ENCODE measurements at regions not wholly inside any gene's neighbourhood (a gene's known extent, or its start where the extent isn't known, plus 50 kb on each side); places are given as distances from the start of the nearest gene placed in this dataset.

DNA sequence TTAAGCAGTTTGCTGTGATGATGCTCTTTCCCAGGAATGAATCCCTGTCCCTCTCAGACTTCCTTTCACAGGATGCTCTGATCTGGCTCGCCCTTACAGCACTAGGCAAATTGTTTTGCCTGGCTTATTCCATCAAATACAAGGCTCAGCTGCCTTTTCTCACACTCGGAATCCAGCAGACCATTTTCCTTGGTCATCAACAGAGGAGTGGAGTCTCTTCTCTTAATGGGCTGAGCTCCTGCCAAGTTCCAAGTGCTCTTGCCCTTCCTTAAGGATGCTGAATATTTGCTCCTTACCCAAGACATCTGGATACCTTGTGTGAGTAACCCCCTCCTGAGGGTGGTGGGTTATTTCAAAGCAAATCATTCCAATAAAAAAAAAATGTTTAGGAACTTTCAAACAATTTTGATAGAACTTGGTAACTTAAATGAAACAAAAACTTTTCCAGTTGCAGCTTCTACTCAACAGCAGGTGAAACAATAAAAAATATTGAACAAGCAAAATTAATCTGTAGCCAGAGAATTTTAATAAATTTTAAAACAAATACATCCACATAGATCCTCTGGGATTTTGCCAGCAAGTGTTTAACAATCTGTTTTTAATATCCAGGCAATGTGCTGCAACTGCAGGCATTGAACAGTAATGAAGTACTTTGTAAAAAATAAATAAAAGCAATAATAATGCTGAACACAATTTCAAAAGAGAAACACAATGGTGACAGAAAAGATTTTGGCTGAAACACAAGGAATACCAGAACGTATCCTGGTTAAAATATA is 264.0 kb upstream of the FAR2 start:
- peaks cover 4% of the 10 kb centered on the region for H3K27me3 Mint-ChIP-seq
- intact Hi-C loops (cut with micrococcal nuclease), result no loop called here

GRCh38 chr12:28885928-28886327 is 263.1 kb upstream of the FAR2 start:
- DNase-seq, result no peak
- intact Hi-C loops (cut with micrococcal nuclease), result no loop called here
- no peaks in the 10 kb centered on the region for H3K36me3 Mint-ChIP-seq (ENCODE audit: low read depth)
- no peaks in the 10 kb centered on the region for H3K4me1 Mint-ChIP-seq (ENCODE audit: low read depth)
- no peaks in the 10 kb centered on the region for H3K9me3 Mint-ChIP-seq
- TF ChIP-seq, protein P1, sequence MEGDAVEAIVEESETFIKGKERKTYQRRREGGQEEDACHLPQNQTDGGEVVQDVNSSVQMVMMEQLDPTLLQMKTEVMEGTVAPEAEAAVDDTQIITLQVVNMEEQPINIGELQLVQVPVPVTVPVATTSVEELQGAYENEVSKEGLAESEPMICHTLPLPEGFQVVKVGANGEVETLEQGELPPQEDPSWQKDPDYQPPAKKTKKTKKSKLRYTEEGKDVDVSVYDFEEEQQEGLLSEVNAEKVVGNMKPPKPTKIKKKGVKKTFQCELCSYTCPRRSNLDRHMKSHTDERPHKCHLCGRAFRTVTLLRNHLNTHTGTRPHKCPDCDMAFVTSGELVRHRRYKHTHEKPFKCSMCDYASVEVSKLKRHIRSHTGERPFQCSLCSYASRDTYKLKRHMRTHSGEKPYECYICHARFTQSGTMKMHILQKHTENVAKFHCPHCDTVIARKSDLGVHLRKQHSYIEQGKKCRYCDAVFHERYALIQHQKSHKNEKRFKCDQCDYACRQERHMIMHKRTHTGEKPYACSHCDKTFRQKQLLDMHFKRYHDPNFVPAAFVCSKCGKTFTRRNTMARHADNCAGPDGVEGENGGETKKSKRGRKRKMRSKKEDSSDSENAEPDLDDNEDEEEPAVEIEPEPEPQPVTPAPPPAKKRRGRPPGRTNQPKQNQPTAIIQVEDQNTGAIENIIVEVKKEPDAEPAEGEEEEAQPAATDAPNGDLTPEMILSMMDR (IDR thresholded peaks at IDR 0.05), result no peak
- peaks cover 4% of the 10 kb centered on the region for H3K27me3 Mint-ChIP-seq
- no peak overlapping the region for H3K27ac Mint-ChIP-seq
- POLR2A ChIA-PET, result no interaction called here
- CTCF ChIA-PET, result no interaction called here
- ATAC-seq, result no peak
- H3K4me3 Mint-ChIP-seq, result no peak overlapping the region

More for the DNA sequence above, 264.0 kb upstream of the FAR2 start:
- Mint-ChIP-seq H3K9me3 (no peaks in the 10 kb centered on the region), H3K4me1 (ENCODE audit: low read depth) (no peaks in the 10 kb centered on the region), H3K27ac (no peak overlapping the region), H3K36me3 (ENCODE audit: low read depth) (no peaks in the 10 kb centered on the region), H3K4me3 (no peak overlapping the region)
- DNase-seq (no peak), ATAC-seq (no peak)
- ChIA-PET POLR2A (no interaction called here), CTCF (no interaction called here)
- TF ChIP-seq, protein P1 (IDR thresholded peaks at IDR 0.05), result no peak

- no peak overlapping the region for H3K27ac Mint-ChIP-seq
- H3K27me3 Mint-ChIP-seq, result peaks cover 4% of the 10 kb centered on the region
- H3K36me3 Mint-ChIP-seq (ENCODE audit: low read depth), result no peaks in the 10 kb centered on the region
- ATAC-seq (no peak), DNase-seq (no peak)
- TF ChIP-seq, protein P1 (IDR thresholded peaks at IDR 0.05), result no peak
- ChIA-PET POLR2A (no interaction called here), CTCF (no interaction called here)
- intact Hi-C loops (cut with micrococcal nuclease), result no loop called here
- H3K4me3 Mint-ChIP-seq, result no peak overlapping the region
- H3K9me3 Mint-ChIP-seq, result no peaks in the 10 kb centered on the region
- H3K4me1 Mint-ChIP-seq (ENCODE audit: low read depth), result no peaks in the 10 kb centered on the region
Observed at GRCh38 chr12:28887461-28887990, 261.6 kb upstream of the FAR2 start.

GRCh38 chr12:28890664-28891063 is 258.4 kb upstream of the FAR2 start:
- peaks cover 4% of the 10 kb centered on the region for H3K27me3 Mint-ChIP-seq
- intact Hi-C loops (cut with micrococcal nuclease), result no loop called here
- no peak for ATAC-seq
- H3K27ac Mint-ChIP-seq, result no peak overlapping the region
- H3K9me3 Mint-ChIP-seq, result no peaks in the 10 kb centered on the region
- H3K4me1 Mint-ChIP-seq (ENCODE audit: low read depth), result no peaks in the 10 kb centered on the region
- TF ChIP-seq, protein P1 (IDR thresholded peaks at IDR 0.05), result no peak
- CTCF ChIA-PET, result no interaction called here
- DNase-seq, result no peak
- POLR2A ChIA-PET, result no interaction called here
- H3K4me3 Mint-ChIP-seq, result no peak overlapping the region
- H3K36me3 Mint-ChIP-seq (ENCODE audit: low read depth), result no peaks in the 10 kb centered on the region

DNA sequence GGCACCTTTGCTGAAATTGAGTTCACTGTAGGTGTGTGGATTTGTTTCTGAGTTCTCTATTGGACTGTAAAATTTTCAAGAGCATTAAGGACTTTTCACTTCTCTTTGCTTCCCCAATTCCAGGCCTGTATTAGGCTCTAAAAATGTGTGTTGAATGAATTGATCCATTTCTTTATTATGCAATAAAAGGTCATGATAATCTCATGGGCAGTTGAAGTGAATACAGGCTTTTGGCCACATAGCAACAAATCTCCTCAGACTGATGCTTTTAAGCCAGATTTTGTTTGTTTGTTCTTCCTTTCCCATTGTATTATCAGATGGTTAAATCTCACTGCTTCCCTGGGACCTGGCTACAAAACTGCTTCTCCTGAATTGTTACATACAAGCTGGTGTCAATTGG is 258.0 kb upstream of the FAR2 start:
- Mint-ChIP-seq H3K4me1 (ENCODE audit: low read depth) (no peaks in the 10 kb centered on the region), H3K9me3 (no peaks in the 10 kb centered on the region), H3K27ac (no peak overlapping the region), H3K27me3 (peaks cover 4% of the 10 kb centered on the region), H3K4me3 (no peak overlapping the region), H3K36me3 (ENCODE audit: low read depth) (no peaks in the 10 kb centered on the region)
- POLR2A ChIA-PET, result no interaction called here
- DNase-seq (no peak), ATAC-seq (no peak)
- TF ChIP-seq, protein P1 (IDR thresholded peaks at IDR 0.05), result no peak
- intact Hi-C loops (cut with micrococcal nuclease), result no loop called here
- CTCF ChIA-PET, result no interaction called here

All from activated CD8-positive, alpha-beta T cell treated with anti-CD3 and anti-CD28 coated beads for 36 hours (primary cell).